Hepatocyte (in vitro differentiated cells): ENCODE measurements at regions not wholly inside any gene's neighbourhood (a gene's known extent, or its start where the extent isn't known, plus 50 kb on each side); places are given as distances from the start of the nearest gene placed in this dataset.
"Not testable (repeated sequence)": the region's sequence is repeated elsewhere in the genome, so short reads cannot be mapped to it uniquely, and the experiment has no call there.

Experiments used
- CTCF ChIP-seq: fragments of 200-600 bp; sonication (generic); IDR thresholded peaks from 2 replicates; pipeline ENCODE4 v1.5.1; 2016; ENCODE audit warnings: antibody characterized with exemption, mild to moderate bottlenecking; ENCODE audit not compliant: poor library complexity
- EZH2 ChIP-seq: fragments of 200-600 bp; sonication (generic); IDR thresholded peaks from 2 replicates; pipeline ENCODE4 v1.6.1; 2016; ENCODE audit warnings: antibody characterized with exemption, mild to moderate bottlenecking, borderline replicate concordance
- EZH2phosphoT487 ChIP-seq: fragments of 200-600 bp; sonication (generic); IDR thresholded peaks from one replicate; pipeline ENCODE4 v1.6.1; 2018; ENCODE audit warnings: antibody characterized with exemption, mild to moderate bottlenecking, low read depth, moderate library complexity; ENCODE audit not compliant: unreplicated experiment, severe bottlenecking

GRCh38 chr15:47077846-47078245, 639.5 kb upstream of the SEMA6D start:
- TF ChIP-seq CTCF, EZH2, EZH2phosphoT487: not testable (repeated sequence)
